ENCODE measurements at regions not wholly inside any gene's neighbourhood (a gene's known extent, or its start where the extent isn't known, plus 50 kb on each side); places are given as distances from the start of the nearest gene placed in this dataset.
"Not testable (repeated sequence)": the region's sequence is repeated elsewhere in the genome, so short reads cannot be mapped to it uniquely, and the experiment has no call there.

- no peak for DNase-seq
These were observed 229.8 kb upstream of the PODXL start for GRCh38 chr7:131786204-131786603.

- no peak for DNase-seq
These were observed 222.2 kb upstream of the PODXL start for GRCh38 chr7:131778601-131779000.

GRCh38 chr7:131774419-131775220 is 218.2 kb upstream of the PODXL start:
- DNase-seq: no peak

GRCh38 chr7:131773413-131773812 is 217.0 kb upstream of the PODXL start:
- DNase-seq: no peak

GRCh38 chr7:131769241-131769640 is 212.8 kb upstream of the PODXL start:
- no peak for DNase-seq

- no peak for DNase-seq
These were observed 211.2 kb upstream of the PODXL start for GRCh38 chr7:131767591-131767990.

GRCh38 chr7:131765575-131765974 is 209.1 kb upstream of the PODXL start:
- no peak for DNase-seq

GRCh38 chr7:131764143-131764775 is 207.8 kb upstream of the PODXL start:
- DNase-seq: no peak

GRCh38 chr7:131762753-131763152 is 206.3 kb upstream of the PODXL start:
- no peak for DNase-seq

GRCh38 chr7:131755801-131756200 is 199.4 kb upstream of the PODXL start:
- DNase-seq: not testable (repeated sequence)

- DNase-seq: no peak
These were observed 197.3 kb upstream of the PODXL start for GRCh38 chr7:131753620-131754222.

- no peak for DNase-seq
These were observed 191.3 kb upstream of the PODXL start for GRCh38 chr7:131747658-131748232.

- DNase-seq: no peak
These were observed 189.2 kb upstream of the PODXL start for GRCh38 chr7:131745390-131746248.

- no peak for DNase-seq
These were observed 185.0 kb upstream of the PODXL start for GRCh38 chr7:131741446-131741845.

- no peak for DNase-seq
These were observed 181.5 kb upstream of the PODXL start for GRCh38 chr7:131737746-131738465.

GRCh38 chr7:131735101-131735500 is 178.7 kb upstream of the PODXL start:
- no peak for DNase-seq

GRCh38 chr7:131733604-131734003 is 177.2 kb upstream of the PODXL start:
- DNase-seq: no peak

GRCh38 chr7:131727189-131727588 is 170.8 kb upstream of the PODXL start:
- no peak for DNase-seq

- no peak for DNase-seq
These were observed 170.3 kb upstream of the PODXL start for GRCh38 chr7:131726686-131727085.

GRCh38 chr7:131726031-131726430 is 169.6 kb upstream of the PODXL start:
- no peak for DNase-seq

- DNase-seq: no peak
These were observed 168.4 kb upstream of the PODXL start for GRCh38 chr7:131724776-131725345.

GRCh38 chr7:131723926-131724325 is 167.5 kb upstream of the PODXL start:
- DNase-seq: no peak

Measured in activated CD4-positive, alpha-beta T cell treated with anti-CD3 and anti-CD28 coated beads, Interleukin-2, amount 50 U/mL, for 1 hour (primary cell).